ENCODE measurements at regions not wholly inside any gene's neighbourhood (a gene's known extent, or its start where the extent isn't known, plus 50 kb on each side); places are given as distances from the start of the nearest gene placed in this dataset.

DNA sequence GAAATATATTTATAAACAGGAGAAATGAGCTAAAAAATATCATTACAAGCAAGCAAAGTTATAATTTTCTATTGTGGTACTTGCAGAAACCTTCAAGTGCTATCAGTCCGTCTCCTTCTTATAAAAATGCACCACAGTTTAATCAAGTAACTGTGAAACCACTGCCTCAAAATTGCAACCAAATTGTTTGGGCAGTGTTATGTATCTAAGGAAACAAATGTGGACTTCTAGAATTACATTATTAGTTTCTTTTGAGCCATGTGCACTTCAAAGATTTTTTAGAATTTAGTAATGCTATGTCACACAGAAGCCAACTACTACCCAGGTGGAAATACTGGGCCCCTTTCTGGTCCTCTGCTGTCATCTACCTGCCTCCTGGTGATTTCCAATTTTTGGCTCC is 495.6 kb downstream of the NYAP2 start:
- Histone ChIP-seq H4K20me1 (ENCODE audit: insufficient read depth, low read length) (no peaks in the 10 kb centered on the region), H3K4me3 (replicated peaks in 1 of 3; ENCODE audit: insufficient read depth in 1 of 3, low read depth in 2 of 3, low read length in 3 of 3) (no peak overlapping the region), H3K4me2 (ENCODE audit: low read depth, low read length) (no peak overlapping the region), H3K4me1 (ENCODE audit: insufficient read depth, low read length) (peaks cover 15% of the 10 kb centered on the region), H3K79me2 (ENCODE audit: insufficient read depth, low read length) (no peaks in the 10 kb centered on the region), H3K36me3 (replicated peaks in 1 of 2; ENCODE audit: control insufficient read depth in 1 of 2, insufficient read depth in 2 of 2, low read length in 2 of 2) (no peaks in the 10 kb centered on the region), H3K9ac (ENCODE audit: insufficient read depth, low read depth, low read length) (no peak overlapping the region), H3K9me3 (ENCODE audit: low read length) (no peaks in the 10 kb centered on the region), H2AFZ (ENCODE audit: low read length) (no peak overlapping the region), H3K27ac (ENCODE audit: extremely low read length, insufficient read depth, low read length) (no peak overlapping the region), H3K27me3 (ENCODE audit: control insufficient read depth in 1 of 2, insufficient read depth in 2 of 2, low read length in 2 of 2) (no peaks in the 10 kb centered on the region)
- ChIA-PET CTCF (ENCODE audit: low intra/inter-chr PET ratio, low total read pairs) (no interaction called here), POLR2A (interaction anchor here (0.7 to 1.3 kb wide), 3 partner anchors 220 to 905 kb away, joined by 3 to 5 read pairs (median 3); no protein-coding TSS in a partner anchor)
- TF ChIP-seq, protein P1, sequence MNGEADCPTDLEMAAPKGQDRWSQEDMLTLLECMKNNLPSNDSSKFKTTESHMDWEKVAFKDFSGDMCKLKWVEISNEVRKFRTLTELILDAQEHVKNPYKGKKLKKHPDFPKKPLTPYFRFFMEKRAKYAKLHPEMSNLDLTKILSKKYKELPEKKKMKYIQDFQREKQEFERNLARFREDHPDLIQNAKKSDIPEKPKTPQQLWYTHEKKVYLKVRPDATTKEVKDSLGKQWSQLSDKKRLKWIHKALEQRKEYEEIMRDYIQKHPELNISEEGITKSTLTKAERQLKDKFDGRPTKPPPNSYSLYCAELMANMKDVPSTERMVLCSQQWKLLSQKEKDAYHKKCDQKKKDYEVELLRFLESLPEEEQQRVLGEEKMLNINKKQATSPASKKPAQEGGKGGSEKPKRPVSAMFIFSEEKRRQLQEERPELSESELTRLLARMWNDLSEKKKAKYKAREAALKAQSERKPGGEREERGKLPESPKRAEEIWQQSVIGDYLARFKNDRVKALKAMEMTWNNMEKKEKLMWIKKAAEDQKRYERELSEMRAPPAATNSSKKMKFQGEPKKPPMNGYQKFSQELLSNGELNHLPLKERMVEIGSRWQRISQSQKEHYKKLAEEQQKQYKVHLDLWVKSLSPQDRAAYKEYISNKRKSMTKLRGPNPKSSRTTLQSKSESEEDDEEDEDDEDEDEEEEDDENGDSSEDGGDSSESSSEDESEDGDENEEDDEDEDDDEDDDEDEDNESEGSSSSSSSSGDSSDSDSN (CRISPR knock-in tag; IDR thresholded peaks at IDR 0.05): no peak
- DNase-seq (ENCODE audit: low spot score): no peak
- intact Hi-C loops (cut with micrococcal nuclease; ENCODE audit: unreplicated experiment) (no loop called here), in situ Hi-C loops (cut with HindIII; ENCODE audit: extremely low pct_ligation_motif_present, low pct_unique_long_range_greater_than_20kb) (loop anchor here (25.0 kb wide), 1 partner anchor 717 kb away; no protein-coding TSS in a partner anchor)
- no TSS peak for BruUV-seq (replicated peaks)
- no peak for FAIRE-seq
- 37% methylated on average over 1 of the region's 1 CpG for WGBS (ENCODE audit: low lambda C conversion rate)
- ATAC-seq: no peak

DNA sequence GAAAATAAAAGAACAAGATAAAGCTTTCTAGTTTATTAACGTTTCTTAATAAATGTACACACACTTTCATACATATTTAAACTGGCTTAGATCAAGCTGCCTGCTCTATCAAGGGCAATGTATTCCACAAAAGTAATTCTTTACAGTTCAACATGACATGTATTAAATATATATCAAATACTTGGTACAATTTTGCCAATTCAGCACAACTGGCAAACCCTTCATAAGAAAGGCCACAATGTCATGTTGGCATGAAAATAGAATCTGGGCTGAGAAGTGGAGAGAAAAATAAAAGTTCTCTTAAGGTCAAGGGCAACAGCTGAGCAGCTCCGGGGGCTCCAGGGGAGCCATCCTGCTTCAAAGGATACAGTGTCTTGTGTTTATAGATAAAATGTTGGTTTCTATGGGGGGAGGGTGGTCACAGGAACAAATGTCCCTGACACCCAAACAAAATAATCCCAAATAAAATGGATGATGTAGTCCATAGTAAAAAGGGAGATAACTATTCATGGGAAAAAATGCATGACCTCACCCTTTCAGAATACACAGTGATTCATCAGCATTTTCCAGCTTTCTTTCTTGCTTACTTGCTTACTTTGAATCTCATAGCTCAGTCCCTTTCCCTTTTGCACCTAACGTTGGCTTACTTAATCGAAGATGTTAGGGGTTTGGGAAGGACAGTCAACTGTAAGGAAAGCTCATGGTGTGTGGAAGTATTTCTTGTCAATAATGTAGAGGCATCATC is 494.9 kb downstream of the NYAP2 start:
- no peak overlapping the region for H3K4me3 ChIP-seq (replicated peaks in 1 of 3; ENCODE audit: insufficient read depth in 1 of 3, low read depth in 2 of 3, low read length in 3 of 3)
- peak overlapping the region; percentile 55 for H2AFZ ChIP-seq (ENCODE audit: low read length)
- H4K20me1 ChIP-seq (ENCODE audit: insufficient read depth, low read length): no peaks in the 10 kb centered on the region
- H3K4me1 ChIP-seq (ENCODE audit: insufficient read depth, low read length): peaks cover 15% of the 10 kb centered on the region
- FAIRE-seq (no peak), ATAC-seq (peak; percentile 61), DNase-seq (ENCODE audit: low spot score) (peak; percentile 69)
- no peaks in the 10 kb centered on the region for H3K9me3 ChIP-seq (ENCODE audit: low read length)
- peak overlapping the region; percentile 40; the same call in 1 of the 2 replicates for H3K4me2 ChIP-seq (ENCODE audit: low read depth, low read length)
- ChIA-PET POLR2A (interaction anchor here (0.7 to 1.3 kb wide), 3 partner anchors 221 to 906 kb away, joined by 3 to 5 read pairs (median 3); no protein-coding TSS in a partner anchor), CTCF (ENCODE audit: low intra/inter-chr PET ratio, low total read pairs) (no interaction called here)
- no peak overlapping the region for H3K27ac ChIP-seq (ENCODE audit: extremely low read length, insufficient read depth, low read length)
- no TSS peak for BruUV-seq (replicated peaks)
- H3K79me2 ChIP-seq (ENCODE audit: insufficient read depth, low read length): no peaks in the 10 kb centered on the region
- in situ Hi-C loops (cut with HindIII; ENCODE audit: extremely low pct_ligation_motif_present, low pct_unique_long_range_greater_than_20kb) (loop anchor here (25.0 kb wide), 1 partner anchor 718 kb away; no protein-coding TSS in a partner anchor), intact Hi-C loops (cut with micrococcal nuclease; ENCODE audit: unreplicated experiment) (no loop called here)
- H3K27me3 ChIP-seq (ENCODE audit: control insufficient read depth in 1 of 2, insufficient read depth in 2 of 2, low read length in 2 of 2): no peaks in the 10 kb centered on the region
- no peak overlapping the region for H3K9ac ChIP-seq (ENCODE audit: insufficient read depth, low read depth, low read length)
- H3K36me3 ChIP-seq (replicated peaks in 1 of 2; ENCODE audit: control insufficient read depth in 1 of 2, insufficient read depth in 2 of 2, low read length in 2 of 2): no peaks in the 10 kb centered on the region
- 4% methylated on average over 4 of the region's 4 CpGs for WGBS (ENCODE audit: low lambda C conversion rate)
- TF ChIP-seq NKX3-1 (CRISPR knock-in tag; IDR thresholded peaks at IDR 0.05): no peak
- TF ChIP-seq, protein P2, sequence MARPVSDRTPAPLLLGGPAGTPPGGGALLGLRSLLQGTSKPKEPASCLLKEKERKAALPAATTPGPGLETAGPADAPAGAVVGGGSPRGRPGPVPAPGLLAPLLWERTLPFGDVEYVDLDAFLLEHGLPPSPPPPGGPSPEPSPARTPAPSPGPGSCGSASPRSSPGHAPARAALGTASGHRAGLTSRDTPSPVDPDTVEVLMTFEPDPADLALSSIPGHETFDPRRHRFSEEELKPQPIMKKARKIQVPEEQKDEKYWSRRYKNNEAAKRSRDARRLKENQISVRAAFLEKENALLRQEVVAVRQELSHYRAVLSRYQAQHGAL (CRISPR knock-in tag; IDR thresholded peaks at IDR 0.05; ENCODE audit: not compliant biosample characterization): no peak
- TF ChIP-seq KLF9 (CRISPR knock-in tag; IDR thresholded peaks at IDR 0.05; ENCODE audit: low read depth): no peak
- TF ChIP-seq SALL2 (CRISPR knock-in tag; IDR thresholded peaks at IDR 0.05): no peak
- TF ChIP-seq, protein P3, sequence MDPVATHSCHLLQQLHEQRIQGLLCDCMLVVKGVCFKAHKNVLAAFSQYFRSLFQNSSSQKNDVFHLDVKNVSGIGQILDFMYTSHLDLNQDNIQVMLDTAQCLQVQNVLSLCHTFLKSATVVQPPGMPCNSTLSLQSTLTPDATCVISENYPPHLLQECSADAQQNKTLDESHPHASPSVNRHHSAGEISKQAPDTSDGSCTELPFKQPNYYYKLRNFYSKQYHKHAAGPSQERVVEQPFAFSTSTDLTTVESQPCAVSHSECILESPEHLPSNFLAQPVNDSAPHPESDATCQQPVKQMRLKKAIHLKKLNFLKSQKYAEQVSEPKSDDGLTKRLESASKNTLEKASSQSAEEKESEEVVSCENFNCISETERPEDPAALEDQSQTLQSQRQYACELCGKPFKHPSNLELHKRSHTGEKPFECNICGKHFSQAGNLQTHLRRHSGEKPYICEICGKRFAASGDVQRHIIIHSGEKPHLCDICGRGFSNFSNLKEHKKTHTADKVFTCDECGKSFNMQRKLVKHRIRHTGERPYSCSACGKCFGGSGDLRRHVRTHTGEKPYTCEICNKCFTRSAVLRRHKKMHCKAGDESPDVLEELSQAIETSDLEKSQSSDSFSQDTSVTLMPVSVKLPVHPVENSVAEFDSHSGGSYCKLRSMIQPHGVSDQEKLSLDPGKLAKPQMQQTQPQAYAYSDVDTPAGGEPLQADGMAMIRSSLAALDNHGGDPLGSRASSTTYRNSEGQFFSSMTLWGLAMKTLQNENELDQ (CRISPR knock-in tag; IDR thresholded peaks at IDR 0.05; ENCODE audit: borderline replicate concordance): no peak
- no peak for TF ChIP-seq ZNF773 (CRISPR knock-in tag; IDR thresholded peaks at IDR 0.05; ENCODE audit: borderline replicate concordance)
- TF ChIP-seq SOX5 (CRISPR knock-in tag; IDR thresholded peaks at IDR 0.05; ENCODE audit: borderline replicate concordance): no peak; the same call in 1 of the 2 replicates
- no peak for TF ChIP-seq KDM5B (CRISPR knock-in tag; IDR thresholded peaks at IDR 0.05; ENCODE audit: borderline replicate concordance)
- no peak for TF ChIP-seq GLI4 (CRISPR knock-in tag; IDR thresholded peaks at IDR 0.05; ENCODE audit: borderline replicate concordance)
